GM21423 (cell line): ENCODE measurements at regions not wholly inside any gene's neighbourhood (a gene's known extent, or its start where the extent isn't known, plus 50 kb on each side); places are given as distances from the start of the nearest gene placed in this dataset.
"Not testable (repeated sequence)": the region's sequence is repeated elsewhere in the genome, so short reads cannot be mapped to it uniquely, and the experiment has no call there.

Experiments used
- ATAC-seq: cut with Tn5 transposase; IDR thresholded peaks from one replicate; pipeline ENCODE4 v1.9.1; 2021; ENCODE audit warnings: mild to moderate bottlenecking, moderate library complexity; ENCODE audit not compliant: unreplicated experiment

- ATAC-seq: no peak
Observed at GRCh38 chr15:22239806-22240180, 159.5 kb downstream of the OR4M2 start.

GRCh38 chr15:22240403-22240802, 160.1 kb downstream of the OR4M2 start:
- ATAC-seq: no peak

DNA sequence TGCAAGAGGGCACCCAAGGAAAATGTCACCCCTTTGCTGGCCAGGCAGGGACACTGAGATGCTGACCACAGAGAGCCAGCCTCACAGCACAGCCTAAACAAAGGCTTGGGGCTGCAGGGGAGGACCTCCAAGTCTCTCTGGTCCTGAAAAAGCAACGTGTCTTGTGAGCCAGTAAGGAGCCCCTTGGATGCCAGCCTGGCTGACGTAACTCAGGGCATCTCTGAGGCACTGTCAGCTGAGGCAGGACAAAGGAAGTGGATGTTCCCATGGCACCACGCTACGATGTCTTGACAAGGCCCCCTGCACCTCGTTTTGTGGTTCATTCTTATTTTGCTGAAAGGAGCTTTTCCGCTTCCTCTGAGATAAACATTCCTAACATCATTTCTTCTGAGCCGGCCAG, 160.7 kb downstream of the OR4M2 start:
- no peak for ATAC-seq

- ATAC-seq: no peak
Observed at GRCh38 chr15:22241451-22241850, 161.1 kb downstream of the OR4M2 start.

DNA sequence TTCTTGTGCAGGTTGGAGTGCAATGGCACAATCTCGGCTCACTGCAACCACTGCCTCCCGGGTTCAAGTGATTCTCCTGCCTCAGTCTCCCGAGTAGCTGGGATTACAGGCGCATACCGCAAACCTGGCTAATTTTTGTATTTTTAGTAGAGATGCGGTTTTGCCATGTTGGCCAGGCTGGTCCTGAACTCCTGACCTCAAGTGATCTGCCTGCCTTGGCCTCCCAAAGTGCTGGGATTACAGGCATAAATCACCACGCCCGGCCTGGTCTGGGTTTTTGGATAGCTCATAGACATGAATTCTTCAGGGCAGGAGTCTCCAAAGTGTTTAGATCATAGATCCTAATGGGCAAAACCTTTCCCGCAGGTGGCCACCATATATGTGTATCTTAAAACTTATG, 162.0 kb downstream of the OR4M2 start:
- ATAC-seq: not testable (repeated sequence)

DNA sequence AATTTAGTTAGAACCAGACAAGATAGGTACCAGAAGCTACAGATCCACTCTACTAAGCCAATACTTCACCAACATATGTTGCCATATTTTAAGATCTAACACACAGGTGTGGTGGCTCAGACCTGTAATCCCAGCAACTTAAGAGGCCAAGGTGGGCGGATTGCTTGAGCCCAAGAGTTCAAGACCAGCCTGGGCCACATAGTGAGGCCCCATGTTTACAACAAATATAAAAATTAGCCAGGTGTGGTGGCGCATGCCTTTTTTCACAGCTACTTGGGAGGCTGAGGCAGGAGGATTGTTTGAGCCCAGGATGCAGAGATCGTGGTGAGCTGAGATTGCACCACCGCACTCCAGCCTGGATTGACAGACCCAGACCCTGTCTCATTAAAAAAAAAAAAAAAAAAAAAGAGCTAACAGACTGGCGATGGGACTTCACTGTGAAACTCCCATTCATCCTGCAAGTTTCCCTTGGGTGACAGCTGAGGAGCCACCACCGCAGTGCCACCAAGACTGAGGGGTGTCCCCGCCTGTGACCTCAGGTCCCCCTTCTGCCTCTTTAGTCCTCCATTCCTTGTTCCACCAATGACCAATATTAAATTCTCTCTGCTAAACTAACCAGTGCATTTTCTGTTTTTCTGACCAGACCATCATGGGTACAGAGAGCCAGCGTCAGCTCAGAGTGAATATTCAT, 163.3 kb downstream of the OR4M2 start:
- no peak for ATAC-seq

DNA sequence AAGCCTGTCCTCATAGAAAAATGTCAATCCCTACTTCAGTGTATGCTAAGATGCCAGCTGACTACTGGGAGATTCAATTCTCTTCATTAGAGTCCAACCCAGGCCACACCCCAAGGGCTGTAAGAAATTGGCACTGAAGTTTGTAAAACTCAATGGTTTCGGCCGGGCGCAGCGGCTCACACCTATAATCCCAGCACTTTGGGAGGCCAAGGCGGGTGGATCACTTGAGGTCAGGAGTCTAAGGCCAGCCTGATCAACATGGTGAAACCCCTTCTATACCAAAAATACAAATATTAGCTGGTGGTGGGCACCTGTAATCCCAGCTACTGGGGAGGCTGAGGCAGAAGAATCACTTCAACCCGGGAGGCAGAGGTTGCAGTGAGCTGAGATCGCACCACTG, 169.2 kb downstream of the OR4M2 start:
- not testable (repeated sequence) for ATAC-seq

DNA sequence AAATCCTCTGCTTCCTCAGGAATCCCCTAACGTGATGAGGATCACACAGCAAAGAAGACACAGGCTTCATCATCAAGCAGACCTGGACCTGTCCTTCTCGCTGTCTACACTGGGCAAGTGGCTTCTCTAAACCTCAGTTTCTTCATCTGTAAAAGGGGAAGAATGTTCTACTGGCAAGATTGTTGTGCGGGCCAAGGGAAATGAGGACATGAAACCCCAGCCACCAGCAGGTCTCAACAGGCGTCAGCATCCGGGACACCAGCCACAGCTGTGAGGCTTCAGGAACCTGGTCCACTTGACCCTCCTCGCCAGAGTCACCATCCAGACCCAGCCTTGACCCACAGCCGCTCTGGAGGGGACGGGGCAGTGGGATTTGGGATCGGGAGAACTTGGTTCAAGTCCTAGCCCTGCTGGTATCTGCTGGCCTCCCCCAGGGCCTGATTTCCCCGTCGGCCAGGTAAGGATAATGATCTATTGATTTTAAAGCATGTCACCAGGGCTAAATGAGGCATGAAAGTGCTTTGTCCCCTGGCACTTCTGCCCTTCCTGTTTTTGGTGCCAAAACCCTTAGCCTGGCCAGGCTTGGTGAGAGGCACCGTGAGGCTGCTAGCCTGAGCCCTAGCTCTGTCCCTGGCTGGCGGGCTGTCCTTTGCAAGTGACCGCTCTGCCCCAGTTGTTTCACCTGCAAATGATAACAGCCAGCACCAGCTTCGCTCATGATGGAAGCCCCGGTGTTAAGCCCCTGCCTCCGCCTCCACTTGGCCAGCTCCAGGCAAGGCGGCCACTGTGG, 170.4 kb downstream of the OR4M2 start:
- not testable (repeated sequence) for ATAC-seq

DNA sequence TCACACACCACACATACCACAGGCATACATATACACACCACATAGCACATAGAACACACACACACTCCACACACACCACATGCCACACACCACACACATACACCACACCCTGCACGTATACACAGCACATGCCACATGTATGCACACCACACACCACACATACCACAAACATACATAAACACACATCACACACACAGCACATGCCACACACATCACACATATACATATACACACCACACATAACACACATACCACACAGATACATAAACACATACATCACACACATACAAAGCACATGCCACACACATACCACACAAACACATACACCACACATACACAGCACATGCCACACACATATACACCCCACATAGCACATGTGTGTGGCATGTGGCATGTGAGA, 171.1 kb downstream of the OR4M2 start:
- no peak for ATAC-seq

DNA sequence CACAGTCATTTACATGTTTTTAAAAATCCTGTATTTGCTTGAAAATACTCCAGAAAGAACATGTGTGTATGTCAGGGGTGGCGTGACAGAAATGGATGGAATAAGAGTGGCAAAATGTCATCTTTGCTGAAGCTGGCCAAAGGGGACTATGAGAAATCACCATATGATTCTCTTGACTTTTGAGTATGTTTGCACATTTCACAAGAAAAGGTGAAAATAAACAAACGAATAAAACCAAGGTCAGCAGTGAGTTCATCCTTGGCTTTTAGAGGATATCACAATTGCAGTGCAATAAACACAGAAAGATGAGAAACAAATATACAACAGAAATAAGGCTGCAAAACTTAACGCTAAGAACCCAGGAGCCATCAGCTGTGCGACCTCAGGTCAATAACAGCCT, 171.7 kb downstream of the OR4M2 start:
- not testable (repeated sequence) for ATAC-seq

DNA sequence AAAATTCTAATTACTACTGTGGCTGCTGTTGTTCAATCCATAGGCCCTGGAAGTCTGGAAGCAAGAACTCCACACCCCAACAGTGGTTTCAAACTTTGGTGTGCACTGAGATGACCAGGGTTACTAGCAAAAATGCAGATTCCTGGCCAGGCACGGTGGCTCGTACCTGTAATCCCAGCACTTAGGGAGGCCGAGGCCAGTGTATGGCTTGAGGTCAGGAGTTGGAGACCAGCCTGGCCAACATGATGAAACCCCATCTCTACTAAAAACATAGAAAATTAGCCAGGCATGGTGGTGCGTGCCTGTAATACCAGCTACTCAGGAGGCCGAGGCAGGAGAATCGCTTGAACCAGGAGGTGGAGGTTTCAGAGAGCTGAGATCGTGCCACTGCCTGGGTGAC, 172.2 kb downstream of the OR4M2 start:
- ATAC-seq: not testable (repeated sequence)

- not testable (repeated sequence) for ATAC-seq
Observed at GRCh38 chr15:22253002-22253675, 172.8 kb downstream of the OR4M2 start.

GRCh38 chr15:22253676-22254408, 173.5 kb downstream of the OR4M2 start:
- peak; percentile 84 for ATAC-seq

DNA sequence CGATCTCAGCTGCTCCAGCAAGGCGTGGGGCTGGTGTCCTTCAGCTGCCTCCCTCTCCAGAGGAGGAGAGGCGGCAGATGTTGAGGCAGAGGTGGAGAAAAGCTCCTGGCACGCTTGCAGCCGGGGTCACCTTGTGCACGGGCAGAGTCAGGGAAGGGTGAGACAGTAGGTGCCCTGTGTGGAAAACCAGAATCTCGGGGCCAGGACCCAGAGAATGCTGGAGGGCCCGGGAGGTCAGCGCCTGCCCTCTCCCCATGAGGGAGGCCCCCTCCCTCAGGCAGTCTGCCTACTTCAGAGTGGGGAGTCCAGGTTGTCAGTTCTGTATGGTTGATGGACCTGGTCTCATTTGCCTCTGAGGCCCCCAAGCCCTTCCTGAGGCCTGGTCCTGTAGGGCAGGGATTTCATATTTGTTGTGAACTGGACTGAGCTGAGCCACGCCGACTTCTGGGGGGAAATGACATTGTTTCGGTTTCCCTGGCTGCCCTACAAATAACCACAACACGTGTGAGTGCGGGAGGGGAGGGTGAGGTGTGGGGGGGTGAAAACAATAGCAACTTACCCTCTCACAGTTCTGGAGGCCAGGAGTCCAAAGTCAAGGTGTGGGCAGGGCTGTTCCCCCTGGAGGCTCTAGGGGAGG, 174.2 kb downstream of the OR4M2 start:
- peak; percentile 32 for ATAC-seq

GRCh38 chr15:22255606-22256005, 175.3 kb downstream of the OR4M2 start:
- ATAC-seq: not testable (repeated sequence)

GRCh38 chr15:22256389-22257046, 176.2 kb downstream of the OR4M2 start:
- ATAC-seq: not testable (repeated sequence)

DNA sequence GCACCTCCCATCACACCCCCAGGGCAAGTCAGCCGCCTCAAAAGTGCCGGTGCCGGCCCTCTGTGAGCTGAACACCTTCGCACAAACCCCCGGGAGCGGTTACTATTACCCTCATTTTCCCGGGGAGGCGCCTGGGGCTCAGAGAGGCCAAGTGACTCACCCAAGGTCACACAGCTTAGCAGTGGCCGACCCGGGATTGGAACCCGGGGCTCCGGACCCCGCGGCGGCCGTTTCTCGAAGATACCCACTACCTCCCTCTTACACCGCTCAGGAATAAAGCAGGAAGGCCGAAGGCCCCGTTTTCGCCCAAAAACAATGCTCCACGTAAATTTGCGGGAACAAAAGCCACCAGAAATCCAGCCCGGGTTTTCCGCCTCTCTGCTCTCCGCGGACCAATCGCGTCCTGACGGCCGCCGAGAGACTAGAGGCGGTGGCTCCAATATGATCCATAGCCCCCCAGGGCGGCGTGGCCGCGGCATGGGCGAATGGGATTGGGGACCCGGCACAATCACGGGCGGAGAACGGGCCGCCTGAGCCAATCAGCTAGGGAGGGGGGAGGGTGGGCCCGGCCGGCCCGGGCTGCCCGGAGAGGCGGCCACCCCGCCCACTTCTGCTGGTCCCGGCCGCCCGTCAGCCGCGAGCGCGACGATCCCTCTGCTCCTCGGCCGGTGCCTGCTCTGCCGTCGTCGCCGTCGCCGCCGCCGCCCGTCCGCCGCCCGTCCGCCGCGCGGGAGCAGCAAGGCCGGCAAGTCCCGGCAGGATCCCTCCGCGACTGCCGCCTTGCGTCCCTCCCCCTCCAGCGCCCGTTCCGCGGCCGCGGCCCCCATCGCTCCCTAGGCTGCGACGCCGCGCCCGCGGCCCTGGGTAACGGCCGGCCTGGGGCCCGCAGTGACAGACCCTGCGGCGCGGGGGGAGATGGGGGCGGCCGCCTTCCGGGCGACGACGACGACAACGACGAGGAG, 177.0 kb downstream of the OR4M2 start:
- ATAC-seq: no peak

DNA sequence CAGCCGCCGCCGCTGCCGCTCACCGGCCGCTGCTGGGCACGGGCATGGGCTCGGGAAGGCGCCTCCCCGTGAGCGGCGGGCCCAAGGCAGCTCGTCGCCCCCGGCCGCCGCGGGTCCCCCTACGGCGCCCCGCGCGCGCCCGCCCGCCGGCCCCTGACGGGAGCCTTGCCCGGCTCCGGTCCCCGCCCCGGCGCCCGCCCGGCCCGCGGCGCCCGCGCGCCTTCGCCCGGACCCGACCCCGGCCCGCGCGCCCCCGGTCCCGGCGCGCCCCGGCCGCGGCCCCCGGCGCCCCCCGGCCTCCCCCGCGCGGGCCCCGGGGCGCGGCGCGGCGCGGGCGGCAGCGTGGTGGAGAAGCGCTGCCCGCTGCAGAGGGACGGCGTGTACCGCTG, 177.7 kb downstream of the OR4M2 start:
- no peak for ATAC-seq
